ENCODE measurements at regions not wholly inside any gene's neighbourhood (a gene's known extent, or its start where the extent isn't known, plus 50 kb on each side); places are given as distances from the start of the nearest gene placed in this dataset.

DNA sequence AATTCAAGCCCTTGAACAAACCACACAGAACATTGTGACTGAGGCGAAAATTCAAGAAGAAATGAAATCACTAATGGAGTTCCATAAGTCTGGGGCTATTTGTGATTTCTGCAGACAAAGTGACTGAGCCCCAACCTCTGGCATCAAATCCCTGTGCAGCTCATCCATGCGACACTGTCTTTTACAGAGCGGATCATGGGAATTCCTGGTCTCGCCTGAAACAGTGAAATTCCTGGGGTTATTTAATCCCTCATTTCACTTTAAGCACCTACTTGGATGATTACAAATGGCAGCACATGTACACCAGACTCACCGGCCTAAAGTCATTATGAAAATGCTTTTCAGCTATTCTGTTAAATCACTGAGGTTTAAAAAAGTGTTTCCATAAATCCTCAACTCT lies 102.4 kb upstream of the CDH4 start (continued):
- TF ChIP-seq, protein P1, sequence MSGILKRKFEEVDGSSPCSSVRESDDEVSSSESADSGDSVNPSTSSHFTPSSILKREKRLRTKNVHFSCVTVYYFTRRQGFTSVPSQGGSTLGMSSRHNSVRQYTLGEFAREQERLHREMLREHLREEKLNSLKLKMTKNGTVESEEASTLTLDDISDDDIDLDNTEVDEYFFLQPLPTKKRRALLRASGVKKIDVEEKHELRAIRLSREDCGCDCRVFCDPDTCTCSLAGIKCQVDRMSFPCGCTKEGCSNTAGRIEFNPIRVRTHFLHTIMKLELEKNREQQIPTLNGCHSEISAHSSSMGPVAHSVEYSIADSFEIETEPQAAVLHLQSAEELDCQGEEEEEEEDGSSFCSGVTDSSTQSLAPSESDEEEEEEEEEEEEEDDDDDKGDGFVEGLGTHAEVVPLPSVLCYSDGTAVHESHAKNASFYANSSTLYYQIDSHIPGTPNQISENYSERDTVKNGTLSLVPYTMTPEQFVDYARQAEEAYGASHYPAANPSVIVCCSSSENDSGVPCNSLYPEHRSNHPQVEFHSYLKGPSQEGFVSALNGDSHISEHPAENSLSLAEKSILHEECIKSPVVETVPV (CRISPR knock-in tag; IDR thresholded peaks at IDR 0.05) = no peak
- no peak for TF ChIP-seq ZNF565 (CRISPR knock-in tag; conservative IDR thresholded peaks at IDR 0.05; ENCODE audit: low read depth)
- TF ChIP-seq GLIS3 (CRISPR knock-in tag; IDR thresholded peaks at IDR 0.05) = no peak
- TF ChIP-seq ARNTL (CRISPR knock-in tag; IDR thresholded peaks at IDR 0.05; ENCODE audit: borderline replicate concordance, low read depth) = no peak
- TF ChIP-seq ZFP3 (CRISPR knock-in tag; IDR thresholded peaks at IDR 0.05) = no peak
- no peak for TF ChIP-seq ISL1 (CRISPR knock-in tag; IDR thresholded peaks at IDR 0.05)
- no peak for TF ChIP-seq PPARA (CRISPR knock-in tag; IDR thresholded peaks at IDR 0.05; ENCODE audit: borderline replicate concordance)
- TF ChIP-seq ZFP30 (CRISPR knock-in tag; IDR thresholded peaks at IDR 0.05) = no peak
- TF ChIP-seq TCF4 (CRISPR knock-in tag; IDR thresholded peaks at IDR 0.05; ENCODE audit: borderline replicate concordance) = no peak
- TF ChIP-seq BACH2 (CRISPR knock-in tag; IDR thresholded peaks at IDR 0.05; ENCODE audit: borderline replicate concordance) = no peak

DNA sequence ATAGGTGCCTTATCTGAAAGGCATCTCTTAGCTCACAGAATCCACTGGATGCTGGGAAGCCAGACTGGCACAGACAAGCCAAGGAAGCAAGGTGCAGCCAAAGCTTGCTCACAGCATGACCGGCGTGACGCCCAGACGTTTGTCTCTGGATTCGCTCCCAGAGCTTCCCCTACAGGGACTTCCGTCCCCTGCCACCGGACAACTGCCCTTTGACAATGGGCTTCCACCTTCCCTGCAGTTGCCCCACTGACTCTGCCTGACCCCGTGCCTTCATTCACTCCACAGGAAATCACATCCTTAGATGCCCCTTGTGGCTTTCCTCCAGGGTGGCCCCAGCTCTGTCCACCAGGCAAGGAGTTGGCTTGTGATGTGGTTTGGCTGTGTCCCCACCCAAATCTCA lies 94.8 kb upstream of the CDH4 start:
- no peak for ATAC-seq
- TF ChIP-seq, protein P2, sequence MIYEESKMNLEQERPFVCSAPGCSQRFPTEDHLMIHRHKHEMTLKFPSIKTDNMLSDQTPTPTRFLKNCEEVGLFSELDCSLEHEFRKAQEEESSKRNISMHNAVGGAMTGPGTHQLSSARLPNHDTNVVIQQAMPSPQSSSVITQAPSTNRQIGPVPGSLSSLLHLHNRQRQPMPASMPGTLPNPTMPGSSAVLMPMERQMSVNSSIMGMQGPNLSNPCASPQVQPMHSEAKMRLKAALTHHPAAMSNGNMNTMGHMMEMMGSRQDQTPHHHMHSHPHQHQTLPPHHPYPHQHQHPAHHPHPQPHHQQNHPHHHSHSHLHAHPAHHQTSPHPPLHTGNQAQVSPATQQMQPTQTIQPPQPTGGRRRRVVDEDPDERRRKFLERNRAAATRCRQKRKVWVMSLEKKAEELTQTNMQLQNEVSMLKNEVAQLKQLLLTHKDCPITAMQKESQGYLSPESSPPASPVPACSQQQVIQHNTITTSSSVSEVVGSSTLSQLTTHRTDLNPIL (CRISPR knock-in tag; IDR thresholded peaks at IDR 0.05; ENCODE audit: low read depth) = no peak
- TF ChIP-seq ZNF70 (CRISPR knock-in tag; IDR thresholded peaks at IDR 0.05) (no peak), CSDC2 (CRISPR knock-in tag; IDR thresholded peaks at IDR 0.05) (no peak), TOX (CRISPR knock-in tag; IDR thresholded peaks at IDR 0.05; ENCODE audit: borderline replicate concordance) (no peak), ZFP30 (CRISPR knock-in tag; IDR thresholded peaks at IDR 0.05) (no peak), ESRRG (CRISPR knock-in tag; IDR thresholded peaks at IDR 0.05) (no peak), GLIS3 (CRISPR knock-in tag; IDR thresholded peaks at IDR 0.05) (no peak), RARB (CRISPR knock-in tag; IDR thresholded peaks at IDR 0.05) (no peak), ZC3H10 (CRISPR knock-in tag; IDR thresholded peaks at IDR 0.05) (no peak), SNAI2 (CRISPR knock-in tag; IDR thresholded peaks at IDR 0.05) (no peak), TCF4 (CRISPR knock-in tag; IDR thresholded peaks at IDR 0.05; ENCODE audit: borderline replicate concordance) (no peak), ARNTL (CRISPR knock-in tag; IDR thresholded peaks at IDR 0.05; ENCODE audit: borderline replicate concordance, low read depth) (no peak), PPARA (CRISPR knock-in tag; IDR thresholded peaks at IDR 0.05; ENCODE audit: borderline replicate concordance) (no peak)
- TF ChIP-seq, protein P3, sequence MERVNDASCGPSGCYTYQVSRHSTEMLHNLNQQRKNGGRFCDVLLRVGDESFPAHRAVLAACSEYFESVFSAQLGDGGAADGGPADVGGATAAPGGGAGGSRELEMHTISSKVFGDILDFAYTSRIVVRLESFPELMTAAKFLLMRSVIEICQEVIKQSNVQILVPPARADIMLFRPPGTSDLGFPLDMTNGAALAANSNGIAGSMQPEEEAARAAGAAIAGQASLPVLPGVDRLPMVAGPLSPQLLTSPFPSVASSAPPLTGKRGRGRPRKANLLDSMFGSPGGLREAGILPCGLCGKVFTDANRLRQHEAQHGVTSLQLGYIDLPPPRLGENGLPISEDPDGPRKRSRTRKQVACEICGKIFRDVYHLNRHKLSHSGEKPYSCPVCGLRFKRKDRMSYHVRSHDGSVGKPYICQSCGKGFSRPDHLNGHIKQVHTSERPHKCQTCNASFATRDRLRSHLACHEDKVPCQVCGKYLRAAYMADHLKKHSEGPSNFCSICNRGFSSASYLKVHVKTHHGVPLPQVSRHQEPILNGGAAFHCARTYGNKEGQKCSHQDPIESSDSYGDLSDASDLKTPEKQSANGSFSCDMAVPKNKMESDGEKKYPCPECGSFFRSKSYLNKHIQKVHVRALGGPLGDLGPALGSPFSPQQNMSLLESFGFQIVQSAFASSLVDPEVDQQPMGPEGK (CRISPR knock-in tag; IDR thresholded peaks at IDR 0.05; ENCODE audit: borderline replicate concordance) = no peak
- TF ChIP-seq, protein P4, sequence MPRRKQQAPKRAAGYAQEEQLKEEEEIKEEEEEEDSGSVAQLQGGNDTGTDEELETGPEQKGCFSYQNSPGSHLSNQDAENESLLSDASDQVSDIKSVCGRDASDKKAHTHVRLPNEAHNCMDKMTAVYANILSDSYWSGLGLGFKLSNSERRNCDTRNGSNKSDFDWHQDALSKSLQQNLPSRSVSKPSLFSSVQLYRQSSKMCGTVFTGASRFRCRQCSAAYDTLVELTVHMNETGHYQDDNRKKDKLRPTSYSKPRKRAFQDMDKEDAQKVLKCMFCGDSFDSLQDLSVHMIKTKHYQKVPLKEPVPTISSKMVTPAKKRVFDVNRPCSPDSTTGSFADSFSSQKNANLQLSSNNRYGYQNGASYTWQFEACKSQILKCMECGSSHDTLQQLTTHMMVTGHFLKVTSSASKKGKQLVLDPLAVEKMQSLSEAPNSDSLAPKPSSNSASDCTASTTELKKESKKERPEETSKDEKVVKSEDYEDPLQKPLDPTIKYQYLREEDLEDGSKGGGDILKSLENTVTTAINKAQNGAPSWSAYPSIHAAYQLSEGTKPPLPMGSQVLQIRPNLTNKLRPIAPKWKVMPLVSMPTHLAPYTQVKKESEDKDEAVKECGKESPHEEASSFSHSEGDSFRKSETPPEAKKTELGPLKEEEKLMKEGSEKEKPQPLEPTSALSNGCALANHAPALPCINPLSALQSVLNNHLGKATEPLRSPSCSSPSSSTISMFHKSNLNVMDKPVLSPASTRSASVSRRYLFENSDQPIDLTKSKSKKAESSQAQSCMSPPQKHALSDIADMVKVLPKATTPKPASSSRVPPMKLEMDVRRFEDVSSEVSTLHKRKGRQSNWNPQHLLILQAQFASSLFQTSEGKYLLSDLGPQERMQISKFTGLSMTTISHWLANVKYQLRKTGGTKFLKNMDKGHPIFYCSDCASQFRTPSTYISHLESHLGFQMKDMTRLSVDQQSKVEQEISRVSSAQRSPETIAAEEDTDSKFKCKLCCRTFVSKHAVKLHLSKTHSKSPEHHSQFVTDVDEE (CRISPR knock-in tag; IDR thresholded peaks at IDR 0.05) = no peak
- TF ChIP-seq, protein P1 (CRISPR knock-in tag; IDR thresholded peaks at IDR 0.05) = no peak

DNA sequence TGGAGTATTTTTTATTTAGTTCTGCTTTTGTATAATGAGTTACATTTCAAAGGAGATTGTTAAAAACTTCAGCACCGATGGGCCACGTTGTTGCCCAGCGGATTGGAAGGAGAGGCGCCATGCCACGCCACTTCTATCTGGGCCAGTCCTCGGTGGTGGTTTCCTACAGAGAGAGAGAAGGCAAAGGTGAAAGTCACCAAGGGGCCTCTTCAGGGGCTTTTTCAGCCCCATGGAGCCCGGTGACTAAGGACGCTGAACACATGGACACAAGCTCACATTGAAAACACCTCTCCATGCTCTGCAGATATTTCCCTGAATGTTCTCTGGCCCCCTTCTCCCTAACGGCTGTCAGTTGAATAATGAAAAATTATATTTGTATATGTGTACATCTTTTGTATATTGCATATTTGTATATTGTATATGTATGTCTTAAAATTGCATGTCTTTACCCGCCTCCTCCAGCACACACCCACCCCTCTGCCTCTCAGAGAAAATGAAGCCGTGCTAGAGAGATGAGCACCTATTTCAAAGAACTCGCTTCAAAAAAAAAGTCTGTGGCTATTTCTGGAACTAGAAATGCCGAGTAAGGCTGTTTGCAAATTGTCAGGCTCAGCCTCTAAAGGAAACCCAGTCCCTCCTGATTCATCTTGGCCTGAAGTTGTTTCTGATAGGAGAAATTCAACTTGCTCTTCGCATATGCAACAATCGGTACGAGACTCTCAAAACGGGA lies 91.9 kb upstream of the CDH4 start:
- no peak for ATAC-seq
- TF ChIP-seq GLIS3 (CRISPR knock-in tag; IDR thresholded peaks at IDR 0.05) (no peak), PPARA (CRISPR knock-in tag; IDR thresholded peaks at IDR 0.05; ENCODE audit: borderline replicate concordance) (no peak), ZFP30 (CRISPR knock-in tag; IDR thresholded peaks at IDR 0.05) (no peak), ZC3H10 (CRISPR knock-in tag; IDR thresholded peaks at IDR 0.05) (no peak), ESRRG (CRISPR knock-in tag; IDR thresholded peaks at IDR 0.05) (no peak), ZNF70 (CRISPR knock-in tag; IDR thresholded peaks at IDR 0.05) (no peak), ISL1 (CRISPR knock-in tag; IDR thresholded peaks at IDR 0.05) (no peak)
- TF ChIP-seq, protein P3 (CRISPR knock-in tag; IDR thresholded peaks at IDR 0.05; ENCODE audit: borderline replicate concordance) = no peak
- TF ChIP-seq, protein P4 (CRISPR knock-in tag; IDR thresholded peaks at IDR 0.05) = no peak
- TF ChIP-seq, protein P2 (CRISPR knock-in tag; IDR thresholded peaks at IDR 0.05; ENCODE audit: low read depth) = no peak
